Tibial nerve (tissue), 4 donors: ENCODE measurements at regions not wholly inside any gene's neighbourhood (a gene's known extent, or its start where the extent isn't known, plus 50 kb on each side); places are given as distances from the start of the nearest gene placed in this dataset.

Source experiments
- EP300 ChIP-seq, 2 donors: sonication (generic); formaldehyde crosslinking; IDR thresholded peaks; one replicate each; pipeline ENCODE4 v1.6.1; 2017; ENCODE audit warnings: antibody characterized with exemption in 2 of 2, mild to moderate bottlenecking in 1 of 2
- POLR2A ChIP-seq, 2 donors: fragments of 450-650 bp; IDR thresholded peaks; one replicate each; pipeline ENCODE4 v1.6.1; 2017; ENCODE audit warnings: antibody characterized with exemption in 2 of 2, mild to moderate bottlenecking in 2 of 2, moderate library complexity in 2 of 2
- TF ChIP-seq, protein P1 (sequence below), 5 experiments: fragments of 200-600 bp in 3 of 5; fragments of 450-650 bp in 2 of 5; sonication (generic) in 3 of 5; IDR thresholded peaks; one replicate each; pipeline ENCODE4 v1.5.1; 2016 to 2019; ENCODE audit warnings: antibody characterized with exemption in 5 of 5, mild to moderate bottlenecking in 3 of 5, moderate library complexity in 2 of 5

DNA sequence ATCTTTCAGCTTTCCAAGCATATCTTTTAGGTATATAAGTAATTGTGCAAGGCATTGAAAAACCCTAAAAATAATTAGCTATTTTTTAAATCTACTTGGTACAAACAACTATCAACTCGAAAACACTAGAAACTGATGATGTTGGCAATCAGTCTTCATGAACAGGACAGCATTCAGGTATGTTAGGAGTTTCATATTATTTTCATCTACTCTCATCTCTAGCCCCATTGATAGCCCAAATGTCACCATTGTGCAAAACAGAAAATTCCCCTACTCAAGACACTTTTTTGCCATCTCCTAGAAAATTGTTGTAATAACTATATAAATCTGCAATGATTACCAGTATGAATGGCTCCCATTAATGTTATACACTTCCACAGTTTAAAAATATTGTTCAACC, 144.5 kb upstream of the KRAS start:
- TF ChIP-seq, protein P1, sequence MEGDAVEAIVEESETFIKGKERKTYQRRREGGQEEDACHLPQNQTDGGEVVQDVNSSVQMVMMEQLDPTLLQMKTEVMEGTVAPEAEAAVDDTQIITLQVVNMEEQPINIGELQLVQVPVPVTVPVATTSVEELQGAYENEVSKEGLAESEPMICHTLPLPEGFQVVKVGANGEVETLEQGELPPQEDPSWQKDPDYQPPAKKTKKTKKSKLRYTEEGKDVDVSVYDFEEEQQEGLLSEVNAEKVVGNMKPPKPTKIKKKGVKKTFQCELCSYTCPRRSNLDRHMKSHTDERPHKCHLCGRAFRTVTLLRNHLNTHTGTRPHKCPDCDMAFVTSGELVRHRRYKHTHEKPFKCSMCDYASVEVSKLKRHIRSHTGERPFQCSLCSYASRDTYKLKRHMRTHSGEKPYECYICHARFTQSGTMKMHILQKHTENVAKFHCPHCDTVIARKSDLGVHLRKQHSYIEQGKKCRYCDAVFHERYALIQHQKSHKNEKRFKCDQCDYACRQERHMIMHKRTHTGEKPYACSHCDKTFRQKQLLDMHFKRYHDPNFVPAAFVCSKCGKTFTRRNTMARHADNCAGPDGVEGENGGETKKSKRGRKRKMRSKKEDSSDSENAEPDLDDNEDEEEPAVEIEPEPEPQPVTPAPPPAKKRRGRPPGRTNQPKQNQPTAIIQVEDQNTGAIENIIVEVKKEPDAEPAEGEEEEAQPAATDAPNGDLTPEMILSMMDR (IDR thresholded peaks at IDR 0.05): no peak
- no peak for TF ChIP-seq POLR2A (IDR thresholded peaks at IDR 0.05)
- no peak for TF ChIP-seq EP300 (IDR thresholded peaks at IDR 0.05)
